ENCODE measurements at regions not wholly inside any gene's neighbourhood (a gene's known extent, or its start where the extent isn't known, plus 50 kb on each side); places are given as distances from the start of the nearest gene placed in this dataset.

DNA sequence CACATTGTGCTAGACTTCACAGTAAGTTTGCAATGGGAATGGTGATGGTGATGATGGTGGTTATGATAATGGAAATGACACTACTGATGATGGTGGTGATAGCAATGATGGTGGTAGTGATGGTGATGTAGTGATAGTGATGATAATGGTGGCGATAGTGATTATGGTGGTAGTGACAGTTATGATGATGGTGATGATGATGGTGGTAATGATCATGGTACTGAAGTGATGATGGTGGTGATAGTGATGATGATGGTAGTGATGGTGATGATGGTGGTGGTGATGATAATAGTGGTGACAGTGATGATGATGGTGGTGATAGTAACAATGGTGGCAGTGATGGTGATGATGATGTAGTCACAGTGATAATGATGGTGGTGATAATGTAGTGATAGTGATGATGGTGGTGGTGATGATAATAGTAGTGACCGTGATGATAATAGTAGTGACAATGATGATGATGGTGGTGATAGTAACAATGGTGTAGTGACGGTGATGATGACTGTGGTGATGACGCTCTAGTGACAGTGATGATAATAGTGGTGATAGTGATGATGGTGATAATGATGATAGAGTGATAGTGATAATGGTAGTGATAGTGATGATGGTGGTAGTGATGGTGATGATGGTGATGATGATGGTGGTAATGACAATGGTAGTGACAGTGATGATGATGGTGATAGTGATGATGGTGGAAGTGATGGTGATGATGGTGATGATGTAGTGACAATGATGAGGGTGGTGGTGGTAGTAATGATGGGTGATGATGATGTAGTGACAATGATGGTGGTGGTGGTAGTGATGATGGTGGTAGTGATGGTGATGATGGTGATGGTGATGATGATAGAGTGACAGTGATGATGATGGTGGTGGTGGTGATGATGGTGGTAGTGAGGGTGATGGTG lies 222.9 kb upstream of the PWP1 start:
- no peaks in the 10 kb centered on the region for H3K79me2 ChIP-seq (ENCODE audit: control insufficient read depth, insufficient read depth, low read length)
- CTCF ChIA-PET: no interaction called here
- no peak overlapping the region for H3K4me3 ChIP-seq (replicated peaks in 1 of 3; ENCODE audit: insufficient read depth in 1 of 3, low read depth in 1 of 3, low read length in 3 of 3)
- DNase-seq (ENCODE audit: low read depth, low spot score): no peak
- no peaks in the 10 kb centered on the region for H4K20me1 ChIP-seq (replicated peaks; ENCODE audit: control insufficient read depth, extremely low read depth, insufficient read depth, low read length)
- intact Hi-C loops (cut with micrococcal nuclease) (no loop called here), dilution Hi-C loops (cut with MboI; ENCODE audit: extremely low pct_ligation_motif_present, low sequenced_read_pairs) (no loop called here)
- no peak overlapping the region for H3K27ac ChIP-seq (ENCODE audit: insufficient read depth, low read depth, low read length)
- no peaks in the 10 kb centered on the region for H3K36me3 ChIP-seq (ENCODE audit: control insufficient read depth in 2 of 2, extremely low read depth in 1 of 2, insufficient read depth in 2 of 2, low read length in 2 of 2)
- H3K9me1 ChIP-seq (replicated peaks; ENCODE audit: control insufficient read depth, extremely low read depth, insufficient read depth, low read length): no peaks in the 10 kb centered on the region
- H3K4me1 ChIP-seq (ENCODE audit: control insufficient read depth, extremely low read depth, insufficient read depth, low read length): no peaks in the 10 kb centered on the region
- no peaks in the 10 kb centered on the region for H3K27me3 ChIP-seq (ENCODE audit: control insufficient read depth in 2 of 2, insufficient read depth in 2 of 2, low read length in 2 of 2)
- H2AFZ ChIP-seq (ENCODE audit: low read depth, low read length): no peak overlapping the region
- no peak overlapping the region for H3K9ac ChIP-seq (replicated peaks; ENCODE audit: extremely low read depth, insufficient read depth, low read length)
- FAIRE-seq: no peak
- TF ChIP-seq, protein P1, sequence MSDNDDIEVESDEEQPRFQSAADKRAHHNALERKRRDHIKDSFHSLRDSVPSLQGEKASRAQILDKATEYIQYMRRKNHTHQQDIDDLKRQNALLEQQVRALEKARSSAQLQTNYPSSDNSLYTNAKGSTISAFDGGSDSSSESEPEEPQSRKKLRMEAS (IDR thresholded peaks at IDR 0.05; ENCODE audit: insufficient read depth, insufficient read length): no peak
- TF ChIP-seq, protein P2, sequence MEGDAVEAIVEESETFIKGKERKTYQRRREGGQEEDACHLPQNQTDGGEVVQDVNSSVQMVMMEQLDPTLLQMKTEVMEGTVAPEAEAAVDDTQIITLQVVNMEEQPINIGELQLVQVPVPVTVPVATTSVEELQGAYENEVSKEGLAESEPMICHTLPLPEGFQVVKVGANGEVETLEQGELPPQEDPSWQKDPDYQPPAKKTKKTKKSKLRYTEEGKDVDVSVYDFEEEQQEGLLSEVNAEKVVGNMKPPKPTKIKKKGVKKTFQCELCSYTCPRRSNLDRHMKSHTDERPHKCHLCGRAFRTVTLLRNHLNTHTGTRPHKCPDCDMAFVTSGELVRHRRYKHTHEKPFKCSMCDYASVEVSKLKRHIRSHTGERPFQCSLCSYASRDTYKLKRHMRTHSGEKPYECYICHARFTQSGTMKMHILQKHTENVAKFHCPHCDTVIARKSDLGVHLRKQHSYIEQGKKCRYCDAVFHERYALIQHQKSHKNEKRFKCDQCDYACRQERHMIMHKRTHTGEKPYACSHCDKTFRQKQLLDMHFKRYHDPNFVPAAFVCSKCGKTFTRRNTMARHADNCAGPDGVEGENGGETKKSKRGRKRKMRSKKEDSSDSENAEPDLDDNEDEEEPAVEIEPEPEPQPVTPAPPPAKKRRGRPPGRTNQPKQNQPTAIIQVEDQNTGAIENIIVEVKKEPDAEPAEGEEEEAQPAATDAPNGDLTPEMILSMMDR (IDR thresholded peaks at IDR 0.05; ENCODE audit: extremely low read depth in 1 of 2, insufficient read depth in 1 of 2, low read depth in 1 of 2, low read length in 2 of 2): no peak
- TF ChIP-seq MYC (IDR thresholded peaks at IDR 0.05; ENCODE audit: low read depth, low read length) (no peak), POLR2AphosphoS5 (IDR thresholded peaks at IDR 0.05; ENCODE audit: insufficient read depth, low read depth, low read length) (no peak), EZH2 (IDR thresholded peaks at IDR 0.05; ENCODE audit: borderline replicate concordance, low read depth, low read length, severe bottlenecking) (no peak), FOS (IDR thresholded peaks at IDR 0.05; ENCODE audit: borderline replicate concordance, insufficient read depth, low read length) (no peak), GATA2 (IDR thresholded peaks at IDR 0.05; ENCODE audit: insufficient read depth, insufficient read length, low read depth, low read length) (no peak), POLR2A (IDR thresholded peaks at IDR 0.05; ENCODE audit: low read depth, low read length) (no peak), JUN (IDR thresholded peaks at IDR 0.05; ENCODE audit: borderline replicate concordance, insufficient read depth, insufficient read length, low read depth) (no peak)
- no peak overlapping the region for H3K4me2 ChIP-seq (ENCODE audit: insufficient read depth, low read length)
- H3K9me3 ChIP-seq (replicated peaks; ENCODE audit: control insufficient read depth, insufficient read depth, low read length): no peaks in the 10 kb centered on the region
- POLR2A ChIA-PET: no interaction called here
- no TSS peak for BruUV-seq (replicated peaks)
